ENCODE measurements at regions not wholly inside any gene's neighbourhood (a gene's known extent, or its start where the extent isn't known, plus 50 kb on each side); places are given as distances from the start of the nearest gene placed in this dataset.

GRCh38 chr3:171943262-171944117 is 95.9 kb upstream of the FNDC3B start:
- no TSS peak for BruUV-seq (replicated peaks)
- H3K27me3 ChIP-seq (replicated peaks; ENCODE audit: insufficient read depth, low read depth, low read length, poor library complexity), result no peaks in the 10 kb centered on the region
- no peak for TF ChIP-seq CTCF (conservative IDR thresholded peaks at IDR 0.05; ENCODE audit: low read depth, low read length)
- no peak for TF ChIP-seq EZH2 (IDR thresholded peaks at IDR 0.05; ENCODE audit: borderline replicate concordance, low read depth, low read length, poor library complexity, severe bottlenecking)
- no peaks in the 10 kb centered on the region for H3K36me3 ChIP-seq (ENCODE audit: insufficient read depth, low read length, poor library complexity, severe bottlenecking)
- CTCF ChIA-PET, result no interaction called here
- no peaks in the 10 kb centered on the region for H3K4me1 ChIP-seq (ENCODE audit: insufficient read depth, low read length, poor library complexity, severe bottlenecking)
- no peaks in the 10 kb centered on the region for H3K9me3 ChIP-seq (ENCODE audit: low read depth, low read length, poor library complexity, severe bottlenecking)
- POLR2A ChIA-PET (ENCODE audit: low non-redundant PET), result no interaction called here
- H3K4me3 ChIP-seq (ENCODE audit: low read depth, low read length, poor library complexity, severe bottlenecking), result no peak overlapping the region
- intact Hi-C loops (cut with micrococcal nuclease; ENCODE audit: unreplicated experiment), result no loop called here
- no peak overlapping the region for H3K27ac ChIP-seq (ENCODE audit: low read depth, low read length, poor library complexity, severe bottlenecking)
- no peak for DNase-seq (ENCODE audit: low spot score)

GRCh38 chr3:171944118-171945016 is 95.0 kb upstream of the FNDC3B start:
- TF ChIP-seq CTCF (conservative IDR thresholded peaks at IDR 0.05; ENCODE audit: low read depth, low read length), result no peak
- no peak for TF ChIP-seq EZH2 (IDR thresholded peaks at IDR 0.05; ENCODE audit: borderline replicate concordance, low read depth, low read length, poor library complexity, severe bottlenecking)
- Histone ChIP-seq H3K27ac (ENCODE audit: low read depth, low read length, poor library complexity, severe bottlenecking) (no peak overlapping the region), H3K4me3 (ENCODE audit: low read depth, low read length, poor library complexity, severe bottlenecking) (no peak overlapping the region), H3K4me1 (ENCODE audit: insufficient read depth, low read length, poor library complexity, severe bottlenecking) (no peaks in the 10 kb centered on the region), H3K36me3 (ENCODE audit: insufficient read depth, low read length, poor library complexity, severe bottlenecking) (no peaks in the 10 kb centered on the region), H3K27me3 (replicated peaks; ENCODE audit: insufficient read depth, low read depth, low read length, poor library complexity) (no peaks in the 10 kb centered on the region), H3K9me3 (ENCODE audit: low read depth, low read length, poor library complexity, severe bottlenecking) (no peaks in the 10 kb centered on the region)
- DNase-seq (ENCODE audit: low spot score), result no peak
- no TSS peak for BruUV-seq (replicated peaks)
- ChIA-PET CTCF (no interaction called here), POLR2A (ENCODE audit: low non-redundant PET) (no interaction called here)
- intact Hi-C loops (cut with micrococcal nuclease; ENCODE audit: unreplicated experiment), result no loop called here

- Histone ChIP-seq H3K27ac (ENCODE audit: low read depth, low read length, poor library complexity, severe bottlenecking) (no peak overlapping the region), H3K36me3 (ENCODE audit: insufficient read depth, low read length, poor library complexity, severe bottlenecking) (no peaks in the 10 kb centered on the region), H3K4me3 (ENCODE audit: low read depth, low read length, poor library complexity, severe bottlenecking) (no peak overlapping the region), H3K4me1 (ENCODE audit: insufficient read depth, low read length, poor library complexity, severe bottlenecking) (peaks cover 13% of the 10 kb centered on the region), H3K9me3 (ENCODE audit: low read depth, low read length, poor library complexity, severe bottlenecking) (no peaks in the 10 kb centered on the region), H3K27me3 (replicated peaks; ENCODE audit: insufficient read depth, low read depth, low read length, poor library complexity) (no peaks in the 10 kb centered on the region)
- no TSS peak for BruUV-seq (replicated peaks)
- DNase-seq (ENCODE audit: low spot score), result no peak
- CTCF ChIA-PET, result no interaction called here
- intact Hi-C loops (cut with micrococcal nuclease; ENCODE audit: unreplicated experiment), result no loop called here
- POLR2A ChIA-PET (ENCODE audit: low non-redundant PET), result interaction anchor here (0.6 kb wide), 1 partner anchor 263 kb away, joined by 4 read pairs; no protein-coding TSS in a partner anchor
- no peak for TF ChIP-seq EZH2 (IDR thresholded peaks at IDR 0.05; ENCODE audit: borderline replicate concordance, low read depth, low read length, poor library complexity, severe bottlenecking)
- no peak for TF ChIP-seq CTCF (conservative IDR thresholded peaks at IDR 0.05; ENCODE audit: low read depth, low read length)
These were observed 90.7 kb upstream of the FNDC3B start for GRCh38 chr3:171948674-171949073.

Data from A673 (cell line).